Prostate gland (tissue), 2 donors: ENCODE measurements at regions not wholly inside any gene's neighbourhood (a gene's known extent, or its start where the extent isn't known, plus 50 kb on each side); places are given as distances from the start of the nearest gene placed in this dataset.

Source experiments
- DNase-seq: peaks from one replicate; pipeline ENCODE4 v3.0.0-alpha.2; 2019; ENCODE audit warnings: low spot score
- H3K27ac ChIP-seq, 2 donors: fragments of 200-600 bp; sonication (generic); 2 replicates each; pipeline ENCODE4 v1.5.1; 2017 to 2019
- H3K27me3 ChIP-seq: fragments of 200-600 bp; sonication (generic); replicated peaks from 2 replicates; pipeline ENCODE4 v1.5.1; 2019; ENCODE audit not compliant: insufficient read depth
- H3K36me3 ChIP-seq, 2 donors: fragments of 200-600 bp; sonication (generic); 1 replicate in 1 of 2; 2 replicates in 1 of 2; pipeline versions ENCODE4 v1.5.1 to v1.8.1; 2017 to 2019
- H3K4me1 ChIP-seq: fragments of 200-600 bp; sonication (generic); replicated peaks from 2 replicates; pipeline ENCODE4 v1.5.1; 2019
- H3K4me3 ChIP-seq, 2 donors: fragments of 200-600 bp; sonication (generic); 2 replicates each; pipeline ENCODE4 v1.5.1; 2017 to 2019
- H3K9me3 ChIP-seq: fragments of 200-600 bp; sonication (generic); 2 replicates; pipeline ENCODE4 v1.5.1; 2017
- POLR2A ChIP-seq: fragments of 450-650 bp; IDR thresholded peaks from one replicate; pipeline ENCODE4 v1.6.1; 2016; ENCODE audit warnings: antibody characterized with exemption, mild to moderate bottlenecking
- POLR2AphosphoS5 ChIP-seq: sonication (generic); formaldehyde crosslinking; IDR thresholded peaks from one replicate; pipeline ENCODE4 v1.6.1; 2017; ENCODE audit warnings: antibody characterized with exemption
- WGBS: methylation state at CpG from one replicate; pipeline ENCODE4 v1.1.5; 2018; 5-methylcytosine and 5-hydroxymethylcytosine counted together
- intact Hi-C: fragments of 100-400 bp; cut with DNase I; formaldehyde crosslinking; loops from one replicate; pipeline ENCODE4 v1.14.2; 2022
- TF ChIP-seq, protein P1 (sequence below), 4 experiments: fragments of 200-600 bp in 2 of 4; fragments of 450-650 bp in 2 of 4; sonication (generic) in 2 of 4; IDR thresholded peaks; 1 replicate in 3 of 4; 2 replicates in 1 of 4; pipeline ENCODE4 v1.5.1; 2016 to 2019; ENCODE audit warnings: antibody characterized with exemption in 4 of 4, mild to moderate bottlenecking in 2 of 4, moderate library complexity in 2 of 4

- WGBS = 9% methylated on average over 49 of the region's 54 CpGs
- TF ChIP-seq, protein P1, sequence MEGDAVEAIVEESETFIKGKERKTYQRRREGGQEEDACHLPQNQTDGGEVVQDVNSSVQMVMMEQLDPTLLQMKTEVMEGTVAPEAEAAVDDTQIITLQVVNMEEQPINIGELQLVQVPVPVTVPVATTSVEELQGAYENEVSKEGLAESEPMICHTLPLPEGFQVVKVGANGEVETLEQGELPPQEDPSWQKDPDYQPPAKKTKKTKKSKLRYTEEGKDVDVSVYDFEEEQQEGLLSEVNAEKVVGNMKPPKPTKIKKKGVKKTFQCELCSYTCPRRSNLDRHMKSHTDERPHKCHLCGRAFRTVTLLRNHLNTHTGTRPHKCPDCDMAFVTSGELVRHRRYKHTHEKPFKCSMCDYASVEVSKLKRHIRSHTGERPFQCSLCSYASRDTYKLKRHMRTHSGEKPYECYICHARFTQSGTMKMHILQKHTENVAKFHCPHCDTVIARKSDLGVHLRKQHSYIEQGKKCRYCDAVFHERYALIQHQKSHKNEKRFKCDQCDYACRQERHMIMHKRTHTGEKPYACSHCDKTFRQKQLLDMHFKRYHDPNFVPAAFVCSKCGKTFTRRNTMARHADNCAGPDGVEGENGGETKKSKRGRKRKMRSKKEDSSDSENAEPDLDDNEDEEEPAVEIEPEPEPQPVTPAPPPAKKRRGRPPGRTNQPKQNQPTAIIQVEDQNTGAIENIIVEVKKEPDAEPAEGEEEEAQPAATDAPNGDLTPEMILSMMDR (IDR thresholded peaks at IDR 0.05) = no peak
- Histone ChIP-seq H3K4me3 (peak overlapping the region; percentile 29 to 31), H3K4me1 (peaks cover 4% of the 10 kb centered on the region), H3K9me3 (no peaks in the 10 kb centered on the region), H3K27me3 (no peaks in the 10 kb centered on the region), H3K27ac (peak overlapping the region in 1 of 2 donors; percentile 6), H3K36me3 (no peaks in the 10 kb centered on the region)
- no peak for DNase-seq
- intact Hi-C loops = no loop called here
These were observed 83.2 kb upstream of the EYA2 start for GRCh38 chr20:46811224-46812084.

DNA sequence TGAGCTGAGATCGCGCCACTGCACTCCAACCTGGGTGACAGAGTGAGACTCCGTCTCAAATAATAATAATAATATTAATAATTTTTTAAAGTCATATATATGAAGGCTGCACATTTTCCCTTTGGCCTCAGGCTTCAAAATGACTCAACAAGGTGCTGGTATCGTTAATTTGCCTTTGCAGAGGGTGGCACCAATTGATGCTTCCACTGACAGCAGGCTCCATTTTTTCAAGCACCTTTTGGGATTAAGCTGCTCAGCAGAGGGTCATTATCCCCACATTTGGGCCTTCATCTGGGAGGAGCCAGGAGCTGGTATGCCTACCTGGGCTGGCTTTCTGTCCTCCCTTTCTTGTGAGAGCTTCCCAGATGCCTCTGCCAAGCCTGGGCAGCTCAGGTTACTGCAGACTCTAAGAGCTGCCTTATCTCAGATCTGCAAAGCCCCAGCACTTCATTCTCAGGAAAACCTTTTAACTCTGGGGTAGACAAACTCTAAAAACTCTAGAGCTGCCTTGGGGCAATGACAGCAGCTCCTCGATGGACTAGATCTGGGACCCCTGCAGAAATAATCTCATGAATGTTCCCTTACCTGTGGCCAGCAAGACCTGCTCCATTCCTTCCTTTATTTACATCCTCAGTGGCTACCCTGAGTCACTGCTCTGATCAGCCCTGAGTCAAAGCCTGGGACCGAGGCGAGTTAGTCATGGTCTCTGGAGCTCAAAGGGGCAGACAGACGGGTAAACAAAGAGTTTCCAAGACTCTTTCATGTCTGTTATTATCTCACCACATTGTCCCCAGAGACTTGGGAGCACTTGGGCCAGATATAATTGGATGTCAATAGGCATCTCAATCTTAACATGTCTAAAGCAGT lies 80.0 kb upstream of the EYA2 start:
- Histone ChIP-seq H3K27me3 (no peaks in the 10 kb centered on the region), H3K27ac (no peak overlapping the region), H3K4me3 (no peak overlapping the region), H3K4me1 (peaks cover 2% of the 10 kb centered on the region), H3K36me3 (no peaks in the 10 kb centered on the region), H3K9me3 (no peaks in the 10 kb centered on the region)
- TF ChIP-seq, protein P1 (IDR thresholded peaks at IDR 0.05) = no peak
- no peak for TF ChIP-seq POLR2AphosphoS5
- no peak for TF ChIP-seq POLR2A
- intact Hi-C loops = no loop called here
- peak; percentile 29 for DNase-seq
- WGBS = 52% methylated on average over 8 of the region's 8 CpGs

GRCh38 chr20:46816097-46816496 lies 78.5 kb upstream of the EYA2 start:
- 88% methylated on average over 5 of the region's 5 CpGs for WGBS
- no peak overlapping the region for H3K4me3 ChIP-seq
- no peak for DNase-seq

DNA sequence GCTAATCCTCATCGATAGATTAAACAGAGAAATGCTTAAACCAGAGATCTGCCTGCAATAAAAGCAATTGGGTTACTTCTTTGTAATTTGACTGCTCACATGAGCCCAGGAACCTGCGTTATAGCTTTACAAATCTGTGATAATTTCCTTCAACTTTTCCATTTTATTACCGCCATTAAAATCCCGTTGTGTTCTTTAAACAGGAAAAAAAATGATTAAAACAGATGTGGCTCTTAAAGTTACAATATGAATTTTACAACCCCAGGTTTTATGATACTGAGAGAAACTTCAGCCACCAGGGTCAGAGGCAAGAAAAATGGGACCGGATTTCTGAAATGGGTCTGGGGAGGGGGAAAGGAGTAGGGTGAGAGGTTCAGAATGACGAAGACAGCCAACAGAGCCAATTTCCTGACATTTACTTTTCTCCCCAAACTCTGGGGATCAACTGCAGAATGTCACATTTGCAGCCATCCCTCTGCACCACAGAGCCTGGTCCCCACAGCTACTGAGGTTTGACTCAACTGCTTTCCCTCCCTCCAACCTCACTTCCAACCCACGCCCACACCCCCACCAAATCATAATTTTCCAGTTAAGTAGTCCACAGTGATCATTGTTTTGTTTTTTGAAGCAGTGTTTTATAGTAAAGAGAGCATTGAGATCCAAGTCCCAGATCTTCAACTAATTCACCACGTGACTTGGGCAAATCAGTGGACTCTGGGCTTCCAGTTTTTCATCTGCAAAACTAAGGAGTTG lies 77.6 kb upstream of the EYA2 start:
- DNase-seq = no peak
- no peaks in the 10 kb centered on the region for H3K36me3 ChIP-seq
- 24% methylated on average over 8 of the region's 8 CpGs for WGBS
- no peak overlapping the region for H3K27ac ChIP-seq
- no peak for TF ChIP-seq POLR2AphosphoS5
- TF ChIP-seq, protein P1 (IDR thresholded peaks at IDR 0.05) = no peak
- no peak for TF ChIP-seq POLR2A
- H3K4me1 ChIP-seq = no peaks in the 10 kb centered on the region
- H3K4me3 ChIP-seq = no peak overlapping the region
- no peaks in the 10 kb centered on the region for H3K27me3 ChIP-seq
- H3K9me3 ChIP-seq = no peaks in the 10 kb centered on the region
- intact Hi-C loops = no loop called here

More at GRCh38 chr20:46816097-46816496, 78.5 kb upstream of the EYA2 start:
- no peaks in the 10 kb centered on the region for H3K27me3 ChIP-seq
- intact Hi-C loops = no loop called here
- no peaks in the 10 kb centered on the region for H3K36me3 ChIP-seq
- H3K27ac ChIP-seq = no peak overlapping the region
- H3K9me3 ChIP-seq = no peaks in the 10 kb centered on the region
- TF ChIP-seq POLR2A = no peak
- TF ChIP-seq, protein P1 (IDR thresholded peaks at IDR 0.05) = no peak
- no peak for TF ChIP-seq POLR2AphosphoS5
- H3K4me1 ChIP-seq = no peaks in the 10 kb centered on the region
